LNCAP (cell line): ENCODE measurements at regions not wholly inside any gene's neighbourhood (a gene's known extent, or its start where the extent isn't known, plus 50 kb on each side); places are given as distances from the start of the nearest gene placed in this dataset.

ENCODE experiments used
- TF ChIP-seq, protein P1 (sequence below): fragments of 450-650 bp; IDR thresholded peaks from 2 replicates; pipeline ENCODE4 v1.5.1; 2017; ENCODE audit warnings: mild to moderate bottlenecking

GRCh38 chr3:35254917-35255316 is 384.4 kb upstream of the ARPP21 start:
- TF ChIP-seq, protein P1, sequence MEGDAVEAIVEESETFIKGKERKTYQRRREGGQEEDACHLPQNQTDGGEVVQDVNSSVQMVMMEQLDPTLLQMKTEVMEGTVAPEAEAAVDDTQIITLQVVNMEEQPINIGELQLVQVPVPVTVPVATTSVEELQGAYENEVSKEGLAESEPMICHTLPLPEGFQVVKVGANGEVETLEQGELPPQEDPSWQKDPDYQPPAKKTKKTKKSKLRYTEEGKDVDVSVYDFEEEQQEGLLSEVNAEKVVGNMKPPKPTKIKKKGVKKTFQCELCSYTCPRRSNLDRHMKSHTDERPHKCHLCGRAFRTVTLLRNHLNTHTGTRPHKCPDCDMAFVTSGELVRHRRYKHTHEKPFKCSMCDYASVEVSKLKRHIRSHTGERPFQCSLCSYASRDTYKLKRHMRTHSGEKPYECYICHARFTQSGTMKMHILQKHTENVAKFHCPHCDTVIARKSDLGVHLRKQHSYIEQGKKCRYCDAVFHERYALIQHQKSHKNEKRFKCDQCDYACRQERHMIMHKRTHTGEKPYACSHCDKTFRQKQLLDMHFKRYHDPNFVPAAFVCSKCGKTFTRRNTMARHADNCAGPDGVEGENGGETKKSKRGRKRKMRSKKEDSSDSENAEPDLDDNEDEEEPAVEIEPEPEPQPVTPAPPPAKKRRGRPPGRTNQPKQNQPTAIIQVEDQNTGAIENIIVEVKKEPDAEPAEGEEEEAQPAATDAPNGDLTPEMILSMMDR: no peak

GRCh38 chr3:35257641-35258040 is 381.7 kb upstream of the ARPP21 start:
- TF ChIP-seq, protein P1: no peak

DNA sequence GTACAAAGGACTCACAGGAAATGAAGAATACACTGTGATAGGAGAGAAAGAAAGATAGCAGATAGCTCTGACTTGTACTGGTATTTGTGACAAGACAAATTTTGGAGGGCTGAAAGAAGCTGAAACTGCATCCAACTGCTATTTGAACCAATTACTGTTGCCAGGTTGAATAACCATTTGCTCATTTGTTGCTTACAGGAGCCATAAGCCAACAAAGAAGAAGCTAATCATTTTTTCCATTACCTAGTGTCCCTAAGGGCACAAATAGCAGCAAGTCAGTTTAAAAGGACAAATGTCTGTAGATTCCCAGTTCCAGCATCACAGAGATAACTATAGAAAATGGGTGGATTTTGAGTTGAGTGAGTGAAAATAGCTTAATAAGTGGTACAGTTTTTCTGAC is 376.9 kb upstream of the ARPP21 start:
- TF ChIP-seq, protein P1: no peak

GRCh38 chr3:35263477-35263876 is 375.8 kb upstream of the ARPP21 start:
- TF ChIP-seq, protein P1: no peak

GRCh38 chr3:35275768-35276167 is 363.6 kb upstream of the ARPP21 start:
- TF ChIP-seq, protein P1: no peak

- TF ChIP-seq, protein P1: no peak
Measured at GRCh38 chr3:35276568-35276967, 362.8 kb upstream of the ARPP21 start.

GRCh38 chr3:35291471-35292236 is 347.7 kb upstream of the ARPP21 start:
- TF ChIP-seq, protein P1: no peak

- TF ChIP-seq, protein P1: no peak
Measured at GRCh38 chr3:35292568-35292967, 346.8 kb upstream of the ARPP21 start.
